Epithelial cell of proximal tubule (primary cell): ENCODE measurements at regions not wholly inside any gene's neighbourhood (a gene's known extent, or its start where the extent isn't known, plus 50 kb on each side); places are given as distances from the start of the nearest gene placed in this dataset.

Source experiments
- DNase-seq: peaks from one replicate; pipeline ENCODE4 v3.0.0-alpha.2; 2011; ENCODE audit warnings: low read depth
- H3K4me3 ChIP-seq: 2 replicates; pipeline ENCODE4 v1.5.1; 2011; ENCODE audit warnings: low read depth, mild to moderate bottlenecking, low read length
- CTCF ChIP-seq: conservative IDR thresholded peaks from 2 replicates; pipeline ENCODE4 v1.5.1; 2012; ENCODE audit warnings: low read depth, mild to moderate bottlenecking, low read length

GRCh38 chr10:91023700-91024398 lies 103.0 kb upstream of the ANKRD1 start:
- no peak for DNase-seq
- TF ChIP-seq CTCF, result no peak
- H3K4me3 ChIP-seq, result no peak overlapping the region

- no peak for DNase-seq
- H3K4me3 ChIP-seq, result no peak overlapping the region
- no peak for TF ChIP-seq CTCF
Observed at GRCh38 chr10:91024541-91024940, 103.7 kb upstream of the ANKRD1 start.

- no peak for TF ChIP-seq CTCF
- no peak overlapping the region for H3K4me3 ChIP-seq
- no peak for DNase-seq
Observed at GRCh38 chr10:91032611-91033206, 111.8 kb upstream of the ANKRD1 start.

- DNase-seq, result no peak
- no peak overlapping the region for H3K4me3 ChIP-seq
- no peak for TF ChIP-seq CTCF
Observed at GRCh38 chr10:91033324-91033950, 112.5 kb upstream of the ANKRD1 start.

GRCh38 chr10:91034042-91034441 lies 113.2 kb upstream of the ANKRD1 start:
- TF ChIP-seq CTCF, result no peak
- H3K4me3 ChIP-seq, result no peak overlapping the region
- no peak for DNase-seq

- no peak for DNase-seq
- no peak overlapping the region for H3K4me3 ChIP-seq
- no peak for TF ChIP-seq CTCF
Observed at GRCh38 chr10:91034494-91035159, 113.7 kb upstream of the ANKRD1 start.
